HepG2 (cell line): ENCODE measurements at regions not wholly inside any gene's neighbourhood (a gene's known extent, or its start where the extent isn't known, plus 50 kb on each side); places are given as distances from the start of the nearest gene placed in this dataset.

ENCODE experiments used
- ATAC-seq: fragments of 200-7000 bp; cut with Tn5 transposase; 3 replicates; pipeline ENCODE4 v1.9.1; 2020; ENCODE audit warnings: mild to moderate bottlenecking, moderate library complexity
- BruUV-seq: library from RNA; stranded (reverse); fragments of 400-500 nt; replicated peaks from 2 replicates; lab custom pipeline; 2021; lab: Mats Ljungman, UMichigan
- CTCF ChIA-PET: fragments of 300-600 bp; formaldehyde crosslinking; extraction: SDS; loops from one replicate; lab custom pipeline; 2021; ENCODE audit warnings: low total read pairs, inconsistent platforms, low intra/inter-chr PET ratio; lab: Yijun Ruan, JAX
- POLR2A ChIA-PET: fragments of 350-600 bp; sonication (Branson Sonifier 250); formaldehyde crosslinking; loops from one replicate; lab custom pipeline; 2020; ENCODE audit warnings: antibody characterized with exemption, inconsistent platforms; lab: Yijun Ruan, JAX
- DNase-seq: peaks from one replicate; pipeline ENCODE4 v3.0.0-alpha.2; 2015; ENCODE audit warnings: low spot score
- FAIRE-seq: peaks from 3 replicates; lab custom pipeline; 2011; peaks lifted over from hg19 to GRCh38; lab: Jason Lieb, UNC
- H2AFZ ChIP-seq: one replicate; pipeline ENCODE4 v1.6.1; 2011; ENCODE audit warnings: low read length, inconsistent platforms
- H3K27ac ChIP-seq: fragments of 300-600 bp; 3 replicates; pipeline ENCODE4 v1.8.0; 2011; ENCODE audit warnings: mixed run types, mild to moderate bottlenecking, mixed read lengths, low read length, inconsistent platforms; ENCODE audit not compliant: insufficient read depth; ENCODE audit errors: extremely low read length
- H3K27me3 ChIP-seq, 2 experiments: fragments of 200-600 bp in 1 of 2; 2 replicates in 1 of 2; 3 replicates in 1 of 2; pipeline versions ENCODE4 v1.6.0 to v1.8.0; 2011; ENCODE audit warnings: low read length in 2 of 2, mild to moderate bottlenecking in 2 of 2, moderate library complexity in 2 of 2, inconsistent platforms in 1 of 2; ENCODE audit not compliant: insufficient read depth in 2 of 2, control insufficient read depth in 1 of 2
- H3K36me3 ChIP-seq, 2 experiments: fragments of 200-600 bp in 1 of 2; replicated peaks in 1 of 2; 2 replicates in 1 of 2; 3 replicates in 1 of 2; pipeline versions ENCODE4 v1.5.1 to v1.8.0; 2011; ENCODE audit warnings: low read length in 2 of 2, inconsistent platforms in 1 of 2; ENCODE audit not compliant: insufficient read depth in 2 of 2, control insufficient read depth in 1 of 2
- H3K4me1 ChIP-seq: 2 replicates; pipeline ENCODE4 v1.5.1; 2012; ENCODE audit warnings: low read length, inconsistent platforms; ENCODE audit not compliant: insufficient read depth
- H3K4me2 ChIP-seq: 2 replicates; pipeline ENCODE4 v1.6.0; 2011; ENCODE audit warnings: low read depth, low read length, inconsistent platforms
- H3K4me3 ChIP-seq, 3 experiments: fragments of 200-600 bp in 1 of 3; sonication (generic), shearing (Covaris generic) in 1 of 3; replicated peaks in 1 of 3; 2 replicates each; pipeline ENCODE4 v1.5.1; 2011 to 2016; ENCODE audit warnings: low read length in 3 of 3, inconsistent platforms in 2 of 3, low read depth in 2 of 3, mild to moderate bottlenecking in 2 of 3, control low read depth in 1 of 3, mixed read lengths in 1 of 3; ENCODE audit not compliant: insufficient read depth in 1 of 3
- H3K79me2 ChIP-seq: one replicate; pipeline ENCODE4 v1.6.1; 2011; ENCODE audit warnings: low read length, inconsistent platforms; ENCODE audit not compliant: insufficient read depth
- H3K9ac ChIP-seq: 2 replicates; pipeline ENCODE4 v1.6.0; 2011; ENCODE audit warnings: mild to moderate bottlenecking, low read depth, low read length, inconsistent platforms; ENCODE audit not compliant: insufficient read depth
- H3K9me3 ChIP-seq: 2 replicates; pipeline ENCODE4 v1.5.1; 2012; ENCODE audit warnings: mild to moderate bottlenecking, low read length
- H4K20me1 ChIP-seq: 2 replicates; pipeline ENCODE4 v1.6.0; 2011; ENCODE audit warnings: inconsistent platforms, mild to moderate bottlenecking, low read length, moderate library complexity; ENCODE audit not compliant: insufficient read depth
- CENPT ChIP-seq: sonication (generic); formaldehyde crosslinking; IDR thresholded peaks from 2 replicates; pipeline ENCODE4 v1.8.0; 2022; ENCODE audit warnings: low read depth, mild to moderate bottlenecking, moderate library complexity, missing genetic modification reagents
- MBD4 ChIP-seq: IDR thresholded peaks from 2 replicates; pipeline ENCODE4 v1.6.1; 2012; ENCODE audit warnings: low read length, inconsistent platforms, borderline replicate concordance
- MED8 ChIP-seq: sonication (generic); formaldehyde crosslinking; IDR thresholded peaks from 2 replicates; pipeline ENCODE4 v1.8.1; 2023; ENCODE audit warnings: mild to moderate bottlenecking, missing genetic modification reagents; ENCODE audit not compliant: insufficient replicate concordance
- NFKB2 ChIP-seq: sonication (generic); formaldehyde crosslinking; IDR thresholded peaks from 2 replicates; pipeline ENCODE4 v1.4.0; 2020; ENCODE audit warnings: missing genetic modification reagents, borderline replicate concordance
- NR3C1 ChIP-seq: sonication (generic); formaldehyde crosslinking; IDR thresholded peaks from 2 replicates; pipeline ENCODE4 v1.4.0; 2020; ENCODE audit warnings: missing genetic modification reagents
- RFX3 ChIP-seq: IDR thresholded peaks from 2 replicates; pipeline ENCODE4 v1.6.1; 2016; ENCODE audit warnings: missing biosample characterization, missing genetic modification reagents
- SALL2 ChIP-seq: sonication (generic); formaldehyde crosslinking; IDR thresholded peaks from 2 replicates; pipeline ENCODE4 v1.8.1; 2023; ENCODE audit warnings: mild to moderate bottlenecking, missing genetic modification reagents, inconsistent platforms
- ZBTB38 ChIP-seq: sonication (generic); formaldehyde crosslinking; IDR thresholded peaks from 2 replicates; pipeline ENCODE4 v1.5.1; 2020; ENCODE audit warnings: mild to moderate bottlenecking, missing genetic modification reagents
- ZNF20 ChIP-seq: sonication (generic); formaldehyde crosslinking; IDR thresholded peaks from 2 replicates; pipeline ENCODE4 v1.4.0; 2020; ENCODE audit warnings: mild to moderate bottlenecking, moderate library complexity, missing genetic modification reagents
- ZNF205 ChIP-seq: IDR thresholded peaks from 2 replicates; pipeline ENCODE4 v1.6.1; 2018; ENCODE audit warnings: missing biosample characterization, missing genetic modification reagents
- WGBS: methylation state at CpG from one replicate; pipeline ENCODE4 v1.1.6; 2017; ENCODE audit warnings: low lambda C conversion rate; 5-methylcytosine and 5-hydroxymethylcytosine counted together
- in situ Hi-C: cut with HindIII; loops from 2 replicates; pipeline ENCODE4 v1.10.0; 2017; ENCODE audit warnings: low pct_unique_long_range_greater_than_20kb; ENCODE audit not compliant: extremely low pct_ligation_motif_present
- intact Hi-C: fragments of 100-400 bp; cut with micrococcal nuclease; formaldehyde crosslinking; loops from one replicate; pipeline ENCODE4 v1.10.0; 2022; ENCODE audit not compliant: unreplicated experiment
- TF ChIP-seq, protein P1 (sequence below), 2 experiments: sonication (generic) in 1 of 2; formaldehyde crosslinking in 1 of 2; IDR thresholded peaks; 2 replicates each; pipeline versions ENCODE4 v1.4.0 to v1.6.1; 2018 to 2020; ENCODE audit warnings: missing genetic modification reagents in 2 of 2, borderline replicate concordance in 1 of 2, low read depth in 1 of 2, mild to moderate bottlenecking in 1 of 2, missing biosample characterization in 1 of 2
- TF ChIP-seq, protein P2 (sequence below): sonication (generic); formaldehyde crosslinking; IDR thresholded peaks from 2 replicates; pipeline ENCODE4 v1.9.0; 2022; ENCODE audit warnings: low read depth, missing genetic modification reagents
- TF ChIP-seq, protein P3 (sequence below): IDR thresholded peaks from 2 replicates; pipeline ENCODE4 v1.6.1; 2016; ENCODE audit warnings: missing genetic modification reagents, missing compliant biosample characterization
- TF ChIP-seq, protein P4 (sequence below): sonication (generic); formaldehyde crosslinking; IDR thresholded peaks from 2 replicates; pipeline ENCODE4 v1.4.0; 2020; ENCODE audit warnings: missing genetic modification reagents
- TF ChIP-seq, protein P5 (sequence below): sonication (generic); formaldehyde crosslinking; IDR thresholded peaks from 2 replicates; pipeline ENCODE4 v1.8.1; 2023; ENCODE audit warnings: mild to moderate bottlenecking, missing genetic modification reagents

DNA sequence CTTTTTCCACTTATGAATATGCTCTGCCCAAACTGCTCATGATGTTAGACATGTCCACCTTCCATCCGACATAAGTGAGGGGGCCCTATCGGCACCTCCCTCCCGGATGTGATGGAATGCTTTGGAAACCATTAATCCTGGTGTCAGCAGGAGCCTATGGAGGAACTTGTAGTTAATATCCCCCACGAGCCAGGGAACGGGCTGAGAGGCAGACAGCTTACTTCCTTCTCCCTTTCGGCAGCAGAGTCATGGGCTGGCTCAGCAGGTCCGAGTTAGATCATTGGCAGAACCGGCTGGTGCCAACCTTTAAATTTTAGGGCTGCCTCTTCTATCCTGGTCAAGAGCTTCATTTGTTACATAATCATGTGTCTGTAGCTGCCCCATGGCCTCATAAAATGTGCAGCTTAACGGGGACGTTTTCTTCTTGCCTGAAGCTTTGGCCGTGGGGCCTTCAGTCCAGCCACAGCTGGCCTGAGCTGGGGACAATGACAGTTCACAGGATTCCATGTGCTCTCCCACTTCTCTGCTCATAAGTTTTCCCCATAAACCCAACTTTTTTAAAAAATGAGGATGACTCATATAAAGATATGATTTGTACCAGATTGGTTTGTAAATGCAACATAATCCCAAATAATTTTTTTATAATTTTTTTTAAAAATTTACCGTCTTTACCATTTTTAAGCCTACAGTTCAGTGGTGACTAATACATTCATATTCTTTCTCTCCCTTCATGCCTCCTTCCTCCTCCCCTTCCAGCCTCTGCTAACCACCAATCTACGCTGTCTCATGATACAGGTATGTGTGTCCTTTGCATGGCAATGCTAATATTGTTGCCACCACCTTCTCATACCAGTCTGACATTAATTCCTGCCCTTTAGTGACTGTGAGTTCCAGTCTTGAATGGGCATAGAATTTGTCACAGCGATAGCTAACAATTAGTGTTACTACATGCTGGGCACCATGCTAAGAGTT, 62.2 kb upstream of the RGMA start (continued):
- TF ChIP-seq, protein P1, sequence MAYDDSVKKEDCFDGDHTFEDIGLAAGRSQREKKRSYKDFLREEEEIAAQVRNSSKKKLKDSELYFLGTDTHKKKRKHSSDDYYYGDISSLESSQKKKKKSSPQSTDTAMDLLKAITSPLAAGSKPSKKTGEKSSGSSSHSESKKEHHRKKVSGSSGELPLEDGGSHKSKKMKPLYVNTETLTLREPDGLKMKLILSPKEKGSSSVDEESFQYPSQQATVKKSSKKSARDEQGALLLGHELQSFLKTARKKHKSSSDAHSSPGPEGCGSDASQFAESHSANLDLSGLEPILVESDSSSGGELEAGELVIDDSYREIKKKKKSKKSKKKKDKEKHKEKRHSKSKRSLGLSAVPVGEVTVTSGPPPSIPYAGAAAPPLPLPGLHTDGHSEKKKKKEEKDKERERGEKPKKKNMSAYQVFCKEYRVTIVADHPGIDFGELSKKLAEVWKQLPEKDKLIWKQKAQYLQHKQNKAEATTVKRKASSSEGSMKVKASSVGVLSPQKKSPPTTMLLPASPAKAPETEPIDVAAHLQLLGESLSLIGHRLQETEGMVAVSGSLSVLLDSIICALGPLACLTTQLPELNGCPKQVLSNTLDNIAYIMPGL (CRISPR knock-in tag; IDR thresholded peaks at IDR 0.05; ENCODE audit: borderline replicate concordance in 1 of 2, low read depth in 1 of 2) = no peak
- TF ChIP-seq NR3C1 = no peak
- TF ChIP-seq ZBTB38 (CRISPR knock-in tag) = no peak
- no peak for TF ChIP-seq SALL2 (CRISPR knock-in tag)

DNA sequence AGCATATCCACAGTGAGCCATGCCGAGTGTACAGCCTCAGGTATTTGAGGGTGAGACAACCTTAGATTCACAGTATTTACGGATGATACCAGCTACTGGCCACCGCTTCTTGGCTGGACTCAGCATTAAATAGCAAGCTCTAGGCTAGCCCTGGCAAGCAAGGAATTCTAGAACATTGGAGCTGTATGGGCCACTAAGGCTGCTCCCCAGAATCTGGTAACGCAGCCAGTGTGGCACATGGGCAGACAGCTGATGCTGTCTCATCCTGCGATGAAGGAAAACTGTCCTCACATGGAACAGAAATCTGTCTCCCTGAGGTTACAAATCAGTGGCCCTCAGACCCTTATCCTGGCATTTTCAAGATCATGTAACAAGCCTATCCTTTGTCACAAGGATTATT, 57.6 kb upstream of the RGMA start:
- ChIA-PET CTCF (no interaction called here), POLR2A (interaction anchor here (0.6 kb wide), 1 partner anchor 20 kb away, joined by 3 read pairs; no protein-coding TSS in a partner anchor)
- H3K4me2 ChIP-seq = no peak overlapping the region
- WGBS = 25% methylated on average over 5 of the region's 5 CpGs
- no peak overlapping the region for H3K9ac ChIP-seq
- no peaks in the 10 kb centered on the region for H3K36me3 ChIP-seq
- H3K9me3 ChIP-seq = no peaks in the 10 kb centered on the region
- in situ Hi-C loops = no loop called here
- H2AFZ ChIP-seq = no peak overlapping the region
- no peaks in the 10 kb centered on the region for H3K4me1 ChIP-seq
- H3K79me2 ChIP-seq = no peaks in the 10 kb centered on the region
- H3K27ac ChIP-seq = no peak overlapping the region
- H3K4me3 ChIP-seq = no peak overlapping the region
- H4K20me1 ChIP-seq = no peaks in the 10 kb centered on the region
- no peak for ATAC-seq
- DNase-seq = no peak
- intact Hi-C loops = no loop called here
- no peak for FAIRE-seq
- peaks cover 0 to 12% of the 10 kb centered on the region in 2 experiments; a peak in 3 of 5 replicates for H3K27me3 ChIP-seq
- no TSS peak for BruUV-seq
- no peak for TF ChIP-seq CENPT (CRISPR knock-in tag)
- TF ChIP-seq, protein P2, sequence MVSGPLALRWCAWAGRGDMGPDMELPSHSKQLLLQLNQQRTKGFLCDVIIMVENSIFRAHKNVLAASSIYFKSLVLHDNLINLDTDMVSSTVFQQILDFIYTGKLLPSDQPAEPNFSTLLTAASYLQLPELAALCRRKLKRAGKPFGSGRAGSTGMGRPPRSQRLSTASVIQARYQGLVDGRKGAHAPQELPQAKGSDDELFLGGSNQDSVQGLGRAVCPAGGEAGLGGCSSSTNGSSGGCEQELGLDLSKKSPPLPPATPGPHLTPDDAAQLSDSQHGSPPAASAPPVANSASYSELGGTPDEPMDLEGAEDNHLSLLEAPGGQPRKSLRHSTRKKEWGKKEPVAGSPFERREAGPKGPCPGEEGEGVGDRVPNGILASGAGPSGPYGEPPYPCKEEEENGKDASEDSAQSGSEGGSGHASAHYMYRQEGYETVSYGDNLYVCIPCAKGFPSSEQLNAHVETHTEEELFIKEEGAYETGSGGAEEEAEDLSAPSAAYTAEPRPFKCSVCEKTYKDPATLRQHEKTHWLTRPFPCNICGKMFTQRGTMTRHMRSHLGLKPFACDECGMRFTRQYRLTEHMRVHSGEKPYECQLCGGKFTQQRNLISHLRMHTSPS (CRISPR knock-in tag) = no peak
- TF ChIP-seq, protein P3, sequence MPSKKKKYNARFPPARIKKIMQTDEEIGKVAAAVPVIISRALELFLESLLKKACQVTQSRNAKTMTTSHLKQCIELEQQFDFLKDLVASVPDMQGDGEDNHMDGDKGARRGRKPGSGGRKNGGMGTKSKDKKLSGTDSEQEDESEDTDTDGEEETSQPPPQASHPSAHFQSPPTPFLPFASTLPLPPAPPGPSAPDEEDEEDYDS (CRISPR knock-in tag) = no peak
- TF ChIP-seq, protein P4, sequence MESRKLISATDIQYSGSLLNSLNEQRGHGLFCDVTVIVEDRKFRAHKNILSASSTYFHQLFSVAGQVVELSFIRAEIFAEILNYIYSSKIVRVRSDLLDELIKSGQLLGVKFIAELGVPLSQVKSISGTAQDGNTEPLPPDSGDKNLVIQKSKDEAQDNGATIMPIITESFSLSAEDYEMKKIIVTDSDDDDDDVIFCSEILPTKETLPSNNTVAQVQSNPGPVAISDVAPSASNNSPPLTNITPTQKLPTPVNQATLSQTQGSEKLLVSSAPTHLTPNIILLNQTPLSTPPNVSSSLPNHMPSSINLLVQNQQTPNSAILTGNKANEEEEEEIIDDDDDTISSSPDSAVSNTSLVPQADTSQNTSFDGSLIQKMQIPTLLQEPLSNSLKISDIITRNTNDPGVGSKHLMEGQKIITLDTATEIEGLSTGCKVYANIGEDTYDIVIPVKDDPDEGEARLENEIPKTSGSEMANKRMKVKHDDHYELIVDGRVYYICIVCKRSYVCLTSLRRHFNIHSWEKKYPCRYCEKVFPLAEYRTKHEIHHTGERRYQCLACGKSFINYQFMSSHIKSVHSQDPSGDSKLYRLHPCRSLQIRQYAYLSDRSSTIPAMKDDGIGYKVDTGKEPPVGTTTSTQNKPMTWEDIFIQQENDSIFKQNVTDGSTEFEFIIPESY = no peak
- TF ChIP-seq NFKB2 (CRISPR knock-in tag) = no peak
- no peak for TF ChIP-seq ZNF205 (CRISPR knock-in tag)
- no peak for TF ChIP-seq MED8 (CRISPR knock-in tag)
- TF ChIP-seq, protein P5, sequence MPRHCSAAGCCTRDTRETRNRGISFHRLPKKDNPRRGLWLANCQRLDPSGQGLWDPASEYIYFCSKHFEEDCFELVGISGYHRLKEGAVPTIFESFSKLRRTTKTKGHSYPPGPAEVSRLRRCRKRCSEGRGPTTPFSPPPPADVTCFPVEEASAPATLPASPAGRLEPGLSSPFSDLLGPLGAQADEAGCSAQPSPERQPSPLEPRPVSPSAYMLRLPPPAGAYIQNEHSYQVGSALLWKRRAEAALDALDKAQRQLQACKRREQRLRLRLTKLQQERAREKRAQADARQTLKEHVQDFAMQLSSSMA (CRISPR knock-in tag) = no peak
- TF ChIP-seq MBD4 = no peak
- TF ChIP-seq ZNF20 (CRISPR knock-in tag) = no peak
- TF ChIP-seq RFX3 (CRISPR knock-in tag) = no peak
